AG04450 (cell line): ENCODE measurements at regions not wholly inside any gene's neighbourhood (a gene's known extent, or its start where the extent isn't known, plus 50 kb on each side); places are given as distances from the start of the nearest gene placed in this dataset.
"Not testable (repeated sequence)": the region's sequence is repeated elsewhere in the genome, so short reads cannot be mapped to it uniquely, and the experiment has no call there.

ENCODE experiments used
- CTCF ChIA-PET: fragments of 300-600, 350-600 bp; formaldehyde crosslinking; extraction: SDS; loops from one replicate; lab custom pipeline; 2022; ENCODE audit warnings: antibody characterized with exemption, inconsistent platforms; lab: Charles Lee
- POLR2A ChIA-PET: fragments of 350-600 bp; formaldehyde crosslinking; extraction: SDS; loops from one replicate; lab custom pipeline; 2021; ENCODE audit warnings: antibody characterized with exemption, inconsistent platforms; lab: Yijun Ruan, JAX
- DNase-seq: peaks from one replicate; pipeline ENCODE4 v3.0.0-alpha.2; 2011; ENCODE audit warnings: low read depth, low spot score
- H3K27ac ChIP-seq: one replicate; pipeline ENCODE4 v1.5.1; 2012; ENCODE audit warnings: low read depth, low read length, control low read depth
- H3K27me3 ChIP-seq: one replicate; pipeline ENCODE4 v1.6.0; 2012; ENCODE audit warnings: low read length; ENCODE audit not compliant: control insufficient read depth, insufficient read depth
- H3K4me3 ChIP-seq: 2 replicates; pipeline ENCODE4 v1.5.1; 2011; ENCODE audit warnings: mild to moderate bottlenecking, low read depth, low read length, control low read depth
- H3K9me3 ChIP-seq: 2 replicates; pipeline ENCODE4 v1.5.1; 2012; ENCODE audit warnings: low read length; ENCODE audit not compliant: control insufficient read depth, insufficient read depth
- TF ChIP-seq, protein P1 (sequence below): IDR thresholded peaks from 2 replicates; pipeline ENCODE4 v1.5.1; 2011; ENCODE audit warnings: low read depth, low read length, control low read depth, inconsistent platforms

DNA sequence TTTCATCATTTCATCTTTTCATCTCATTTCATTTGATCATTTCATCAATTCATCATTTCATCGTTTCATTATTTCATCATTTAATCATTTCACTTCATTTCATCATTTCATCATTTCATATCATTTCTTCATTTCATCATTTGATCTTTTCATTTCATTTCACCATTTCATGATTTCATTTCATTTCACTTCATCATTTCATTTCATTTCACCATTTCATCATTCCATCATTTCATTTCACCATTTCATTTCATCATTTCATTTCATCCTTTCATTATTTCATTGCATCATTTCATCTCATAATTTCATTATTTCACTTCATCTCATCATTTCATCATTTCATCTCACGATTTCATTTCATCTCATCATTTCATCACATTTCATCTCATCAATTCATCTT, 127.8 kb downstream of the ANKRD30BL start:
- ChIA-PET POLR2A (no interaction called here), CTCF (no interaction called here)
- Histone ChIP-seq H3K4me3 (no peak overlapping the region), H3K9me3 (peaks cover 9% of the 10 kb centered on the region; the same call in 1 of the 2 replicates), H3K27me3 (peaks cover 22% of the 10 kb centered on the region), H3K27ac (no peak overlapping the region)
- TF ChIP-seq, protein P1, sequence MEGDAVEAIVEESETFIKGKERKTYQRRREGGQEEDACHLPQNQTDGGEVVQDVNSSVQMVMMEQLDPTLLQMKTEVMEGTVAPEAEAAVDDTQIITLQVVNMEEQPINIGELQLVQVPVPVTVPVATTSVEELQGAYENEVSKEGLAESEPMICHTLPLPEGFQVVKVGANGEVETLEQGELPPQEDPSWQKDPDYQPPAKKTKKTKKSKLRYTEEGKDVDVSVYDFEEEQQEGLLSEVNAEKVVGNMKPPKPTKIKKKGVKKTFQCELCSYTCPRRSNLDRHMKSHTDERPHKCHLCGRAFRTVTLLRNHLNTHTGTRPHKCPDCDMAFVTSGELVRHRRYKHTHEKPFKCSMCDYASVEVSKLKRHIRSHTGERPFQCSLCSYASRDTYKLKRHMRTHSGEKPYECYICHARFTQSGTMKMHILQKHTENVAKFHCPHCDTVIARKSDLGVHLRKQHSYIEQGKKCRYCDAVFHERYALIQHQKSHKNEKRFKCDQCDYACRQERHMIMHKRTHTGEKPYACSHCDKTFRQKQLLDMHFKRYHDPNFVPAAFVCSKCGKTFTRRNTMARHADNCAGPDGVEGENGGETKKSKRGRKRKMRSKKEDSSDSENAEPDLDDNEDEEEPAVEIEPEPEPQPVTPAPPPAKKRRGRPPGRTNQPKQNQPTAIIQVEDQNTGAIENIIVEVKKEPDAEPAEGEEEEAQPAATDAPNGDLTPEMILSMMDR: no peak
- no peak for DNase-seq

DNA sequence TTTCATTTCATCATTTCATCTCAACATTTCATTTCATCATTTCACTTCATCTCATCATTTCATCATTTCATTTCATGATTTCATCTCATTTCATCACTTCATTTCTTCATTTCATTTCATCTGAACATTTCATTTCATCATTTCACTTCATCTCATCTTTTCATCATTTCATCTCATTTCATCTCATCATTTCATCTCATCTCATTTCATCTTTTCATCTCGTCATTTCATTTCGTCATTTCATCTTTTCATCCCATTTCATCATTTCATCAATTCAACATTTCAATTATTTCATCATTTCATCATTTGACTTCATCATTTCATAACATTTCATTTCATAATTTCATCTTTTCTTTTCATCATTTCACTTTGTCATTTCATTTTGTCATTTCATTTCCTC, 128.4 kb downstream of the ANKRD30BL start:
- ChIA-PET CTCF (no interaction called here), POLR2A (no interaction called here)
- H3K9me3 ChIP-seq: peaks cover 9% of the 10 kb centered on the region; the same call in 1 of the 2 replicates
- DNase-seq: no peak
- H3K27me3 ChIP-seq: peaks cover 16% of the 10 kb centered on the region
- H3K4me3 ChIP-seq: no peak overlapping the region
- no peak overlapping the region for H3K27ac ChIP-seq
- TF ChIP-seq, protein P1: no peak

DNA sequence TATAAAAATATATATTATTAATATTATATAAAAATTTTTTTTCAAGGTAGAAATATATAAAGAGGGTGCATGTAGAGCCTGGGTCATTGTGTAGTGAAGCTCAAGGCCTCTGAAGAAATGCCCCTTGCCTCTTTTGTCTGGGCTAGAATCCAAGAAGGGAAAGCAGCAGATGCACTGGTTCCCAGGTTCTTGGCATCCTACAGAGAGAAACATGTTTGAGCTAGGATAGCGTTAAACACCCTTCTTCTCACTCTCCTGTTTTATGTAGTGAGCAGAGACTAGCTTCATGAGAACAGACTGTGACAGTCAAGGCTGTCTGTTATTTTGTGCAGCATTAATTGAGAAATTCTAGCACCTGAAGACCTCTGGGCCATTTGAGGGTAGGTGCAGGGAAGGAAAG, 149.7 kb downstream of the ANKRD30BL start:
- H3K4me3 ChIP-seq, CTCF ChIA-PET, H3K27me3 ChIP-seq, H3K9me3 ChIP-seq, DNase-seq, POLR2A ChIA-PET, H3K27ac ChIP-seq: not testable (repeated sequence)

DNA sequence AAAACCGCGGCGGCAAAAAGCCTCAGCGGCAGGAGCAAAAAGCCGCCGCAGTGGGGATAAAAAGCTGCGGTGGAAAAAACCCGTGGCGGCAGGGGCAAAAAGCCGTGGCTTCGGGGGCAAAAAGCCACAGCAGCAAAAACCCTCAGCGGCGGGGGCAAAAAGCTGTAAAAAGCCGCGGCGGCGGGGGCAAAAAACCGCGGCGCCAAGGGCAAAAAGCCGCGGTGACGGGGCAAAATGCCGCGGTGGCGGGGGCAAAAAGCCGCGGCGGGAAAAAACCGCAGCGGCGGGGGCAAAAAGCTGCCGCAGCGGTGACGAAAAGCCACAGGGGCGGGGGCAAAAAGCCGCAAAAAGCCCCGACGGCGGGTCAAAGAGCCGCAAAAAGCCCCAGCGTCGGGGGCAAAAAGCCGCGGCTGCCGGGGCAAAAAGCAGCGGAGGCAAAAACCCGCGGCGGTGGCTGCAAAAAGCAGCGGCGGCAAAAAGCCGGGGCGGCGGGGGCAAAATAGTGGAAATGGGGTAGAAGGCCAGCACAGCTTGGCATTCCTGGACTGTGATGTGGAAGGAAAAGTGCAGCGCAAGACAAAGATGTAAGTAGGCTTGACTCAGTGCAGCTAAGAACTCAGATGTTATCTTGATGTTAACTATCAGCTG, 151.8 kb downstream of the ANKRD30BL start:
- DNase-seq: no peak
- Histone ChIP-seq H3K27ac (no peak overlapping the region), H3K9me3 (peaks cover 5% of the 10 kb centered on the region; the same call in 1 of the 2 replicates), H3K27me3 (peaks cover 8% of the 10 kb centered on the region), H3K4me3 (no peak overlapping the region)
- ChIA-PET CTCF (no interaction called here), POLR2A (interaction anchor here (0.6 kb wide), 1 partner anchor 801 kb away, joined by 3 read pairs; no protein-coding TSS in a partner anchor)
- TF ChIP-seq, protein P1: no peak

DNA sequence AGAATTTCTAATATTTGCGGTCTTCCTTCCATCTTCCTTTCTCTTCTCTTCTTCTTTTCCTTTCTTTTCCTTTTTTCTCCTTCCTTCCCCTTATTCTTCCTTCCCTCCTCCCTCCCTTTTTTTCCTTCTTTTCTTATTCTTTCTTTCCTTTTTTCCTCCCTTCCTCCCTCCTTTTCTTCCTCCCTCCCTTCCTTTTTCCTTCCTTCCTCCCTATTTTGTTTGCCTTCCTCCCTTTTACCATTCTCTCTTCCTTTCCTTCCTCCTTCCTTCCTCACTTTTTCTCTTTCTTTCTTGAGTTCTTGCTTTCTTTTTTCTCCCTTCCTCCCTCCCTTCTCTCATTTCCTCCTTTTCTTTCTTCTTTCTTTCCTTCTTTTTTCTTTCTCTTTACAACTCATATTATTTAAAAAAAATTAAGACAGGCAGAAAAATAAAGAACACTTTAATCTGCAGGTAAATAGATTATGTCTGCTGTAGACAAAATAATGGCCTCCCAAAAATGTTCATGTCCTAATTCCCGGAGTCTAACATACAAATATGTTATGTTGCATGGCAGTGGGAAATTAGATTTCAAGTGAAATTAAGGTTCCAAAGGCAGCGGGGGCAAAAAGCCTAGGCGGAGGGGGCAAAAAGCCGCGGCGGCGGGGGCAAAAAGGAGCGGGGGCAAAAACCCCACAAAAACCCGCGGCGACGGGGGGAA, 152.4 kb downstream of the ANKRD30BL start:
- Histone ChIP-seq H3K4me3 (no peak overlapping the region), H3K9me3 (peaks cover 5% of the 10 kb centered on the region; the same call in 1 of the 2 replicates), H3K27ac (no peak overlapping the region), H3K27me3 (peaks cover 8% of the 10 kb centered on the region)
- TF ChIP-seq, protein P1: no peak
- DNase-seq: no peak
- ChIA-PET POLR2A (interaction anchor here (0.6 kb wide), 1 partner anchor 802 kb away, joined by 3 read pairs; no protein-coding TSS in a partner anchor), CTCF (no interaction called here)

DNA sequence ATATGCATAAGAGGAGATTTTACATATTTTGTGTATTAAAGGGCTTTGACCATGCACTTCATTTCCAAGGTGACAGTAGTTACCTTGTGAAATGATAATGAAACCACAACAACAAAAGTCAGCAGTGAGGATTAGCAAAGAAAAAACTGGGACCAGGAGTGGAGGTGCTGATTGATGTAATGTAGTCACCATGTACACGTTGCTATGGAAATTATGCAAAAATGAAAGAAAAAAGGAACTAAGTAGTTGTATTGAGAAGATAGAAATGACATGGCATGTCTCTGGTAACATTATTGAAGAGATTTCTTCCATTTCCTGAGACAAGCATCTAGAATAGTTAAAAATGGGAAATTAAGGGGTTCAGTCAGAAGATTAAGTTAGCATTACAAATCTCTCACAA, 171.0 kb downstream of the ANKRD30BL start:
- POLR2A ChIA-PET: not testable (repeated sequence)

DNA sequence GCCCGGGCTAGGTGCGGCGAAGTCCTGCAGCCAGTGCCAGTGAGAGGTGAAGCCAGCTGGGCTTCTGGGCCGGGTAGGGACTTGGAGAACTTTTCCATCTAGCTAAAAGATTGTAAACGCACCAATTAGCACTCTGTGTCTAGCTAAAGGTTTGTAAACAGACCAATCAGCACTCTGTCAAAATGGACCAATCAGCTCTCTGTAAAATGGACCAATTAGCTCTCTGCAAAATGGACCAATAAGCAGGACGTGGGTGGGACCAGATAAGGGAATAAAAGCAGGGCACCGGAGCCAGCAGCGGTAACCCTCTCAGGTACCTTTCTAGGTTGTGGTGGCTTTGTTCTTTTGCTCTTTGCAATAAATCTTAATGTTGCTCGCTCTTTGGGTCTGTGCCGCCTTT, 195.1 kb downstream of the ANKRD30BL start:
- H3K27me3 ChIP-seq, POLR2A ChIA-PET, H3K27ac ChIP-seq, DNase-seq, H3K4me3 ChIP-seq, CTCF ChIA-PET: not testable (repeated sequence)
- H3K9me3 ChIP-seq: peaks cover 16% of the 10 kb centered on the region

More for the DNA sequence above, 171.0 kb downstream of the ANKRD30BL start:
- DNase-seq, CTCF ChIA-PET, H3K27ac ChIP-seq, H3K4me3 ChIP-seq, H3K27me3 ChIP-seq, H3K9me3 ChIP-seq: not testable (repeated sequence)
